Esophagus squamous epithelium (tissue), 5 donors: ENCODE measurements at regions not wholly inside any gene's neighbourhood (a gene's known extent, or its start where the extent isn't known, plus 50 kb on each side); places are given as distances from the start of the nearest gene placed in this dataset.

ENCODE experiments used
- DNase-seq: peaks from one replicate; lab custom pipeline; 2025; lab: John Stamatoyannopoulos, UW
- H3K27ac ChIP-seq, 4 donors: fragments of 200-600 bp; sonication (generic); one replicate each; pipeline ENCODE4 v1.5.1; 2016 to 2019; ENCODE audit warnings: mild to moderate bottlenecking in 1 of 4
- H3K27me3 ChIP-seq, 4 donors: fragments of 200-600 bp; sonication (generic); 1 replicate in 3 of 4; 2 replicates in 1 of 4; pipeline versions ENCODE4 v1.5.1 to v1.6.0; 2017 to 2021; ENCODE audit warnings: antibody characterized with exemption in 1 of 4
- H3K36me3 ChIP-seq, 3 donors: fragments of 200-600 bp; sonication (generic); one replicate each; pipeline ENCODE4 v1.5.1; 2016 to 2019
- H3K4me1 ChIP-seq, 3 donors: fragments of 200-600 bp; sonication (generic); one replicate each; pipeline ENCODE4 v1.5.1; 2017 to 2019
- H3K4me3 ChIP-seq, 4 donors: fragments of 200-600 bp; sonication (generic); 1 replicate in 3 of 4; 2 replicates in 1 of 4; pipeline ENCODE4 v1.5.1; 2016 to 2019; ENCODE audit warnings: mild to moderate bottlenecking in 2 of 4, moderate library complexity in 1 of 4
- H3K9me3 ChIP-seq, 3 donors: fragments of 200-600 bp; sonication (generic); one replicate each; pipeline ENCODE4 v1.5.1; 2016 to 2019
- CTCF ChIP-seq, 6 experiments: fragments of 450-650 bp in 4 of 6; fragments of 200-600 bp in 2 of 6; sonication (generic) in 2 of 6; IDR thresholded peaks; one replicate each; pipeline ENCODE4 v1.5.1; 2016 to 2019; ENCODE audit warnings: antibody characterized with exemption in 6 of 6, mild to moderate bottlenecking in 4 of 6, moderate library complexity in 4 of 6
- POLR2A ChIP-seq, 4 donors: fragments of 450-650 bp; IDR thresholded peaks; one replicate each; pipeline ENCODE4 v1.6.1; 2017; ENCODE audit warnings: antibody characterized with exemption in 4 of 4, mild to moderate bottlenecking in 4 of 4, moderate library complexity in 3 of 4
- WGBS, 2 donors: methylation state at CpG; one replicate each; pipeline ENCODE4 v1.1.5; 2018; 5-methylcytosine and 5-hydroxymethylcytosine counted together
- intact Hi-C: fragments of 100-400 bp; cut with DNase I; formaldehyde crosslinking; loops from one replicate; pipeline ENCODE4 v1.15.0; 2022
- donor health status: DM: yes; HTN: yes; CAD: no.

- TF ChIP-seq CTCF (IDR thresholded peaks at IDR 0.05) = no peak
- TF ChIP-seq POLR2A (IDR thresholded peaks at IDR 0.05) = no peak
- Histone ChIP-seq H3K4me3 (no peak overlapping the region), H3K9me3 (peaks cover 0 to 2% (median 0%) of the 10 kb centered on the region in 3 donors), H3K27ac (no peak overlapping the region), H3K36me3 (no peaks in the 10 kb centered on the region), H3K27me3 (no peaks in the 10 kb centered on the region), H3K4me1 (peaks cover 0 to 7% (median 0%) of the 10 kb centered on the region in 3 donors)
- intact Hi-C loops = no loop called here
- WGBS, 2 donors = 33 to 49% methylated on average over 1 to 5 of the region's 14 CpGs
- DNase-seq = no peak
Observed at GRCh38 chr9:88923653-88924288, 67.5 kb upstream of the S1PR3 start.

GRCh38 chr9:88925481-88925880 lies 65.8 kb upstream of the S1PR3 start:
- H3K4me3 ChIP-seq = no peak overlapping the region
- no peak for TF ChIP-seq POLR2A (IDR thresholded peaks at IDR 0.05)
- no peak for TF ChIP-seq CTCF (IDR thresholded peaks at IDR 0.05)
- no peaks in the 10 kb centered on the region for H3K27me3 ChIP-seq
- peaks cover 0 to 7% (median 0%) of the 10 kb centered on the region in 3 donors for H3K4me1 ChIP-seq
- intact Hi-C loops = no loop called here
- WGBS, 2 donors = 70 to 92% methylated on average over 5 of the region's 5 CpGs
- H3K9me3 ChIP-seq = no peaks in the 10 kb centered on the region
- no peaks in the 10 kb centered on the region for H3K36me3 ChIP-seq
- no peak overlapping the region for H3K27ac ChIP-seq
- no peak for DNase-seq

- no peak for TF ChIP-seq CTCF (IDR thresholded peaks at IDR 0.05)
- TF ChIP-seq POLR2A (IDR thresholded peaks at IDR 0.05) = no peak
- intact Hi-C loops = no loop called here
Observed at GRCh38 chr9:88926781-88927505, 64.3 kb upstream of the S1PR3 start.

GRCh38 chr9:88927510-88927909 lies 63.8 kb upstream of the S1PR3 start:
- no peaks in the 10 kb centered on the region for H3K36me3 ChIP-seq
- no peak for TF ChIP-seq CTCF (IDR thresholded peaks at IDR 0.05)
- no peak for TF ChIP-seq POLR2A (IDR thresholded peaks at IDR 0.05)
- intact Hi-C loops = no loop called here
- H3K4me3 ChIP-seq = no peak overlapping the region
- no peak overlapping the region for H3K27ac ChIP-seq
- no peak for DNase-seq
- no peaks in the 10 kb centered on the region for H3K27me3 ChIP-seq
- 39 to 47% methylated on average over 3 of the region's 3 CpGs for WGBS, 2 donors
- H3K4me1 ChIP-seq = peaks cover 0 to 7% (median 0%) of the 10 kb centered on the region in 3 donors
- no peaks in the 10 kb centered on the region for H3K9me3 ChIP-seq

More at GRCh38 chr9:88926781-88927505, 64.3 kb upstream of the S1PR3 start:
- 68 to 74% methylated on average over 4 of the region's 5 CpGs for WGBS, 2 donors
- no peaks in the 10 kb centered on the region for H3K36me3 ChIP-seq
- H3K4me3 ChIP-seq = no peak overlapping the region
- H3K9me3 ChIP-seq = no peaks in the 10 kb centered on the region
- no peaks in the 10 kb centered on the region for H3K27me3 ChIP-seq
- no peak overlapping the region for H3K27ac ChIP-seq
- H3K4me1 ChIP-seq = peaks cover 0 to 7% (median 0%) of the 10 kb centered on the region in 3 donors
- DNase-seq = no peak

- intact Hi-C loops = no loop called here
- Histone ChIP-seq H3K4me3 (no peak overlapping the region), H3K27me3 (peaks cover 0 to 4% (median 0%) of the 10 kb centered on the region in 4 donors), H3K4me1 (peaks cover 0 to 7% (median 0%) of the 10 kb centered on the region in 3 donors), H3K27ac (no peak overlapping the region), H3K36me3 (no peaks in the 10 kb centered on the region), H3K9me3 (no peaks in the 10 kb centered on the region)
- TF ChIP-seq CTCF (IDR thresholded peaks at IDR 0.05) (no peak), POLR2A (IDR thresholded peaks at IDR 0.05) (no peak)
- DNase-seq = no peak
- WGBS, 2 donors = 66 to 79% methylated on average over 3 of the region's 3 CpGs
Observed at GRCh38 chr9:88930716-88931115, 60.6 kb upstream of the S1PR3 start.
